NCI-H1105 treated with DMSO at 0.1 percent for 48 hours (cell line): ENCODE measurements at regions not wholly inside any gene's neighbourhood (a gene's known extent, or its start where the extent isn't known, plus 50 kb on each side); places are given as distances from the start of the nearest gene placed in this dataset.
"Not testable (repeated sequence)": the region's sequence is repeated elsewhere in the genome, so short reads cannot be mapped to it uniquely, and the experiment has no call there.

Experiments used
- DNase-seq: peaks from one replicate; lab custom pipeline; 2025; lab: John Stamatoyannopoulos, UW

DNA sequence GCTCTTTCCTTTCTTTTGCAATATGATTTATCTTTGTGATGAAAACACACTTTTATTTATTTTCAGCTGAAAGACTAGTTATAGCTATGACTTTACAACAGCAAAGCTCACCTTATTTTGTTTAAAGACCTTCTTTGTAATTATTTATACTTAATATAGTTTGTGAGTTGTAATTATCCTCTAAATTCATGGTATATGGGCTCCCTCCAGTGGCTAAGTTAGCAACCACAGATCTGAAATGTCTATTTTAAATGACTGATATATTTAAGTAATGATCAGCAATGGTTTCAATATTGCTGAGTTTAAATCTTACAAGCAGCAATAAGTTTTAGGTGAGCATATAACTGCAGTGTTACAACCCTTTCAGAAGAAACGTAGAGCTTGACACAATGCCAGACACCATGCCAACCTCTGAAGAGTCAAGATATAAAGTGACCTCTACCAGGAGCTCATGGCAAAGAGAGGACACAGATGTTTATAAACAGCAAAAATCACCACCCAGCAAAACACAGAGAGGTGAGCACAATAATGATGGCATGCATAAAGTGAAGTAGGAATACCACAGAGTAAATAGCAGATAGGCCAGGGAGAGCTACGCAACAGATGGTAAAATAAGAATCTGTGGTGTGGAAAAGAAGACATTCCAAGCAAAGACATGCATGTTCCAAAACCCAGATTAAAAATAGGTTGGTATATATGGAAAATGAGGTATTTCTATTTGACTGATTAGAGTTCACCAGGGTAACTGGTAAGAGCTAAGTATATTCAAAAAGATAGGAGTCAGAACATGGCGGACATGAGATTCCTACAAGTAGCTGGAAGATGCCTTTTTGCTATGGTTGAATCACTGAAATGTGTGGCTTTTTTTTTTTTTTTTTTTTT lies 143.7 kb upstream of the ZNF385D start:
- DNase-seq: peak; percentile 11

DNA sequence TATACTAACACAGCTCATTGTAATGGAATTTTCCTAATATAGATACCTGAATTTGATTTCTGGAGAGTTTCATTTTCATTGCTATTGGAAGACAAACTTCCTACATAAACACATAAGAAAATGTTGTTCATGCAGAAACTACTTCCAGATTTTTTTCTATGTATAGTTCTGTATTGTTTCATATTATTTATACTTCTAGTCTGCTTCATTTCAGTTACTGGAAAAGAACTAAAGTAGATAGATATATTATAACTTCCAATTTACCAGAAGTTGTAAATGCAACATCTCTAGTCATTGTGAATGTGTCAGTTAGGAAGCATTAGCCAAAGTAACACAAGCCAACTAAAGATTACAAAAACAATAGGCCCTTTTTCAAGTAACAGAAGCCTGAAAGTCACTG lies 147.3 kb upstream of the ZNF385D start:
- DNase-seq: no peak

DNA sequence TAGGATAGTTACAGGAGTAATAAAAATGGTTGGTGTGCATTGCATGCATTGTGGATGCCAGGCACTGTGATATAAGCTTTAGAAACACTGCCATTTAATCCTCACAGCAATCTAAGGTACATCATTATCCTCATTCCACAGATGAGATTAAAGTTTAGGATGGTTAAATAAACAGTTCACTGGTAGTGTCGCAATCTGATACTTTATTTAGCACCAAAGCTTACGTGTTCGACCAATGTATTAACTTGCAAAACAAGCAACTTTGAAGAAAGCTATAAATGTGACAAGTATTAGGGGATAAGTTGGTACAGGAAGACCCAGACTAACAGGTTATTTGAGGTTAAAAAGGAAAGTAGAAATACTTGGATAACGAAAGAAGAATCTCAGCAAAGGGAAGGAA lies 150.5 kb upstream of the ZNF385D start:
- DNase-seq: no peak

DNA sequence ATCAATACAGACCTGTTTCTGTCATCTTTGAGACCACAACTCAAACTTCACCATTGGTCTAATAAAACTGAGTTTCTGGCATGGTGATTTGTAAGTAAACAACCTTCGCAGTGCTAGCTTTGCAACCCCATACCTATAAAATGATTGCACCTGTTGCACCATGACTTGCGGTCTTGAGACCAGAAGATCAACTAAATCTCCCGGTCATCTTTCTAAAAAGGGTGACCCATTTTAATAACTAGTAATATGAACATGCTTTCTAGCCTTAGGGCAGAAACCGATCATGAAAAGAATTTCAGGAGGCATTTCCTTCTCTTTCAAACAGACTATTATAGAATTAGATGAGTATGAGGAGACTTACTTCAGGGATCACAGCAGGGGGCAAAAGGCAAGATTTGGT lies 151.9 kb upstream of the ZNF385D start:
- DNase-seq: no peak

DNA sequence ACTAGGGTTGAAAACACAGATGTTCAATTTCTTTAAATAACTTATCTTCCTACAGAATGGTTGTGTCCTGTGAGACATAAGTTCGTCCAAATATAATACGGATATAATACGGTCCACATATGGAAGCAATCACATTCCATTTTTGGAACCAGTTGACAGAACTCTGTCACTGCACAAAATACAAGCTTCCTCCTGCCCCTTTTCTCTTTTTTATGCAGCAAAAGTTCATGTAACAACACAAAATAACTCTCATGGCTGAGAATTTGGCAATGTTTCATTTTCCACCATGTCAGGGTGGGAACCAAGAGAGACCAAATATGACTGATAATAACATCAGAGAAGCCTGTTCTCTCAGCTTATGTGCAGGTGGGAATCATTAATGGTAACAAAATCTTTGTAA lies 158.1 kb upstream of the ZNF385D start:
- DNase-seq: no peak

DNA sequence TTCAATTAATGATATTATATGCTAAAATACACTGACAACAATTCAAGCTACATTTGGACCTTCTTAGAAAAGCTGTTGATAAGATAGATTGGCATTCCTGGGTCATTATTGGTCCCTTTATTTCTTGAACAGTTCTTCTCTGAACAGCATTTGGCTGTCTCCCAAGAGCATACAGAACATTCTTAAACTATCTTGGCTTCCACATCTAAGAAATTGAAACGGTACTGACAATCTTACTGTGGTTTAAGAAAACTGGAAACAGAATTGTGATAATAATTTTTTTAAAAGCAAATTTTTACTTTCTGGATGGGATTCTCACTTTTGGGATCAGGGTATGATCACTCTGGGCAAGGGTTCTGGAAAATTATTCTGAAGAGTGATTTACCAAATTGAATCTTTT lies 161.7 kb upstream of the ZNF385D start:
- DNase-seq: no peak

DNA sequence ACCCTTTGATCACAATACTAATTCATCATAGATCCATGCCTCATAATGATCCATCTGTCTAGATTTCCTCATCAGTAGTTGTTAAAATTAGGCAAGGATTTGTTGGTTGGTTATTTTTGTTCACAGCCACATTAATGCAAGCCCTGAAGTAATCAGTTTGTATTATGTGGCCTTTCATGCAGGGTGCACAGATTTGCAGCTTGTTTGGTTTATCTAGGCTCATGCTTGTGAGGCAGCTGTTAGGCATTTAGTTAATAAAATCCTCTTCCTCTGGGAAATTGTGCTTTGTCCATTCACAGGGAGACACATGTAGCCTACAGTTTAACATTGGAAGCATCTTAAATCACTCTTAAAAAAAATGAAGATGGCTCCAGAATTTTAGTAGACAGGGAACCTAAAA lies 162.8 kb upstream of the ZNF385D start:
- no peak for DNase-seq

DNA sequence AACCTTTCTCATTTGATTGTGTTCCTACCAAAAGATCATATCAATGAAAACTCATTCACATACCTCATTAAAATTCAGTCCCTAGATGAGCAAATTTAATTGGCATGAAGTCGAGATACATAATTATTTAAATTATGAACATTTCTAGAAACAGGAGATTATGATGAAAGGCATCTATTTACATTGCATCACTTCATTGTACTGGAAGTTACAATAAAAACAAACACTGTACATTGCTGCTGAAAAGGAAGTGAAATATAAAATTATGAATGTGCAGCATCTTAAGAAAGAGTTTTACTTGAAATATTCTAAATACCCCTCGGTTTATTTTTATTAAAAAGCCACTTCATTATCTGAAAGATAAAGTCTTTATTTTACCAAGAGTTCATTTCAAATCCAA lies 163.4 kb upstream of the ZNF385D start:
- no peak for DNase-seq

DNA sequence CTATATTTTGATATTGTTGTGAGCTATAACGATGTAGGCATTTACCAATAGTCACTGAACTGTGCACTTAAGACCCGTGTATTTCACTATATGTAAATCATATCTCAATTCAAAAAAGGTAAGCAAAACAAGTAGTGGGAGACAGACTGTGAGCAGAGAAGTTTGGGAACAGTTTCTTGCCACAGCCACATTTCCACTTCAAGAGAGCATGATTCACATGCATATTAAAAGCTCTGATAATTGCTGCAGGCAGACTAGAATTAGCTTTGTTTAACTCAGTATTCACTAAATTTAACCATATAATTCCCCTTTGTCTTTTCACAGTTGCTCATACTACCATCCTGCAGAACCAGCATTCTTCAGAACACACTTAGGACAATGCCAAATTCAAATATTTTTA lies 168.4 kb upstream of the ZNF385D start:
- DNase-seq: no peak

DNA sequence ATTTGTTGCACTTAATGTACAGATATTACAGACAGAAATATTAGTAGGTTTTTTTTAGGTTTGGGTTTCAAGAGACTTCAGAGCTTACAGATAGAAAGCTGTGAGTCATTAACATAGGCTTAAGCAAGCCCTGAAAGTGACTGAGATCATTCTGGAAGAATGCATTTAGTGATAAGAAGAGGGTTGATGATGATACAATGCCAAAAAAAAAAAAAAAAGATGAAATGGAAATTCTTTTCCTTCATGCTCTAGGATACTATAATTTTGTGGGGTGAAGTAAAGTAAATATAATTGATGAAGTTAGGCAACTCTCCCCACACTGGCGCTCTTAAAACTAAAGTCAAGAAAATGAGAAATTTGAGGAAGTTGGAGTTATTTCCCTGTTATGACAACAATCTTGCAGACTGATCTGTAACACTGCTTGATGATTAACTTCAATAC lies 169.4 kb upstream of the ZNF385D start:
- DNase-seq: no peak

DNA sequence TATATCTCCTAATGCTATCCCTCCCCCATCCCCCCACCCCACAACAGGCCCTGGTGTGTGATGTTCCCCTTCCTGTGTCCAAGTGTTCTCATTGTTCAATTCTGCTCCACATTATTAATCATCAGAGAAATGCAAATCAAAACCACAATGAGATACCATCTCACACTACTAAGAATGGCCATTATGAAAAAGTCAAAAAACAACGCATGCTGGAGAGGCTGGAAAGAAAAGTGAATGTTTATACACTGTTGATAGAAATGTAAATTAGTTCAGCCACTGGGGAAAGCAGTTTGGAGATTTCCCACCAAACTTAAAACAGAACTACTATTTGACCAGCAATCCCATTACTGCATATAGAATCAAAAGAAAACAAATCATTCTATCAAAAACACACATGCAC lies 172.1 kb upstream of the ZNF385D start:
- not testable (repeated sequence) for DNase-seq

DNA sequence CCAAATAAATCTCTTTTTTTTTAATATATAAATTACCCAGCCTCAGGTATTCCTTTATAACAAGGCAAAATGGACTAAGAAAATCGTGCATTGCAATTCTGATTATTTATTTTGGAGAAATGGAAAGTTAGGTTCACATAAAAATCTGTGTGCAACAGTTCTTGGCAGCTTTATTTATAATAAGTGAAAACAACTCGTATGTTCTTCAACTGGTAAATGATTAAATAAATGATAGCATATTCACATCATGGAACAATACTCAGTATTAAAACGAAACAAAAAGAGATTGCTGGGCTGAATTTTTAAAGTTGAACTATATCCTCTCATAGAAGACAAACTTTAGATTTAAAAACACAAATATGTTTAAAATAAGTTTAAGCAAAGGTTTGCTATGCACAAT lies 176.3 kb upstream of the ZNF385D start:
- no peak for DNase-seq

DNA sequence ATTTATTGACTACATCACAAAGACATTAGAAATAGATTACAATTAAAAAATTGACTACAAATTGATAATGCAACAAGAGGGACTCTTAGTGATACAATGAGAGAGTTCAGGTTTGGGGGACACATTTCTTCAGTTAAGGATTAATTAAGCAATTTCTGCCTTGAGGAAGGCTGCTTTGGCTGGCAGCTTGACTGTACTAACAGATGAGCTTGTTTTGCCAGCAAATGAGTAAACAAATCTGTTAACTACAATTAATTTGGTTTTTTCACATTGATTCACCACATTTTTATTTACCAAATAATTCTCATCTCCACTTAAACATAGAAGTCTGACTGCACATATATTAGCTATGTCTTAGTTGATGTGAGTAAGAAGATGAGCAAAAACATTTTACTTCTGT lies 183.6 kb upstream of the ZNF385D start:
- DNase-seq: no peak

DNA sequence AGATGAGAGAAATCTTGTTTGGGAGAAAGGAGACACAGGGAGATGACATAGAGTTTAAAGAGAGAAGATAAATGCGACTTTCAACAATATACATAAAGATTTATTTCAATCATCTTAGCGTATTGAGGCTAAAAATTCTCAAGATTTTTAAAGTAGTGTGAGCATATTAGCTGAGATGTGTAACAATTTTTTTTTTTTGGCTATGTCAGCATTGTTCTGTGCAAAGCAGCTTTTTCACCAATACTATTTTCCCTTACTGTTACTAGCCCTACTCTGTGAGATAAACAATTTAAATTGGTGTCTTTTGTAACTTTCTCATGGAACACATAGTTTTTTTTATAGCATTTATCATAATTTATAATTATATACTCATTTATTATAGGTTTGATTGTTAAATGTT lies 185.2 kb upstream of the ZNF385D start:
- DNase-seq: no peak

DNA sequence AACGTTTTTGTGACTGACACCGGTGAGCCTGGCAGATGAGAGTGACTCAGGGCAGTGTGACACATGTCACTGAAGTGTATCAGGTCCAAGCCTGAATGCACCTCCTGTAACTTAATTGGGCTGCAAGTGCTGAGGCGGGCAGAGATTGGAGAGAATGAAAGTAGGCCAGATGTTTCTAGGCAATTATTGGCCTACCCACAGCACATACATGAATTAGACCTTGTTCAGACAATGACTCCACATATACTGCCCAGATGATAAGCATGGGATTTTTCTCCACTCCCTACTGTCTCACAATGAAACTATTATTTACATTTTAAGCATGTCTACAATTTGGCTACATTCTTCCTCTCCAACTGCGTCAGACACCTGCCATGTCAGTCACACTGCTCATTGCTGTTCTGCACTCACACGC lies 187.3 kb upstream of the ZNF385D start:
- DNase-seq: no peak

DNA sequence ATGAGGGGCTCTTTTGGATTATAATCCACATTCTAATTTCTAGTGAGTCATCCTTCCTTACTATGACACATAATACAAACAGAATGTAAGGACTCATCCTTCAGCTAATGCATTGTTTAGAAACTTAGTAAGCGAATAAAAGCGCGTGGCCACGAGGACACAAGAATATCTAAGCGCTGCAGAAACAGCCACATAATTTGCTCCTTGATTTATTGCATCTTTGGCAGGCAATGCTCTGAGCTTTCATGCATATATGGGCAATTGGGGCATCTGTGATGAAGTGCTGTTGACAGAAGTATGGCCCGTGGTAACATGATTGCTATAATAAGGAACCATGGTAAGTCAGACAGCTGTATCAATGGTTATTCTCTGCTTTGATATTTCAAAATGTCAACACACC lies 191.3 kb upstream of the ZNF385D start:
- peak; percentile 37 for DNase-seq

DNA sequence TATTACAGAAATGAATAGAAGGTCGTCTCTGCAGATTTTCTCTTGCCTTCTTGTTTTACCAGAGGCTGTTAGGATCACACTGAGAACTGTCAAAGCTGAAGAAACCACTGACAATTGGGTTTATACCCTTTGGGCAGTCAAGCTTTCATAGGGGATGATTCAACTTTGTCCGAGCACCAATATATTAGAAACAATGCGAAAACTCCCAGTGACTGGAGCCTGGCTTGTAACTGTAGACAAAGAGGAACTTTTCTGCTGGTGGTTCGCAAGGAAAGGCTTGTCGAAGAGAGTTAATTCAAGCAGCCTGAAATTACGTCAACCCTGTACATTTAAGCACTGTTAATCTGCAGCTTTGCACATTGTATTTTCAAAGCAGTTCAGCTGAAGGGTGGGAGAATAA lies 193.2 kb upstream of the ZNF385D start:
- no peak for DNase-seq

DNA sequence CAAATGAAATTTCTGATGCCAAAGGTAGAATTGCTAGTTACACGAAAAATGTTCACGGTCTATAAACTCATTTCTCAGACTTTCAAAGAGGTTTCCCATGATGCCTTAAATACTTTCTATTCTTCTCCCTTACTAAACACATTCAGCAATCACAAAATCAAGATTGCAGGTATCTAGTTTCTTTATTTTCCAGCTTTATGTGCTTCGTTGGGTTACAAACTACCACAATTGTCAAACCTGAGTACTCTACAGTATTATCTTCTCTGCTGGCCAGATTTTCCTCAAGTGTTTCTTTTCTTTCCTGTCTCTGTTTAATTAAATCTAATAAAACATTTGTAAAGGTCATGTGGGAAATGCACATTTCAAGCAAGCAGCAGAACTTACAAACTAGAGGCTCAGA lies 201.8 kb upstream of the ZNF385D start:
- peak; percentile 11 for DNase-seq

DNA sequence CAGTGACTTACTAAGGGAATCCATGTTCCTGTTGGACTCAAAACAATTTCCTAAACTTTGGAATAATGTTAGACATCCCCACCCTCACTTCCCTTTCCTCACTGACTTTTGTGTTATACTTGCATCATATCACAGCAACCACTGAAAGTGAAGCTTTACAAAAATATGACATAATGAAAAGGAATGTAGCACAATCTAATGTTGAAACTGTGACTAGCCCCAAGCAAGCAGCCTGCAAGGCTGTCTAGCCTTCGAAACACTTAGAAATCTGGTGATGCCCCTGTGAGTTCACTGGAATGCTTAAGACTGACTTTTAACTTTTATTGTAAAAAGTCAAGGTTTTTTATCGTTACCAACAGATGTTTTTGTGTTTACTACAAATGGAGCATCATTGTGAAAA lies 203.7 kb upstream of the ZNF385D start:
- DNase-seq: no peak

DNA sequence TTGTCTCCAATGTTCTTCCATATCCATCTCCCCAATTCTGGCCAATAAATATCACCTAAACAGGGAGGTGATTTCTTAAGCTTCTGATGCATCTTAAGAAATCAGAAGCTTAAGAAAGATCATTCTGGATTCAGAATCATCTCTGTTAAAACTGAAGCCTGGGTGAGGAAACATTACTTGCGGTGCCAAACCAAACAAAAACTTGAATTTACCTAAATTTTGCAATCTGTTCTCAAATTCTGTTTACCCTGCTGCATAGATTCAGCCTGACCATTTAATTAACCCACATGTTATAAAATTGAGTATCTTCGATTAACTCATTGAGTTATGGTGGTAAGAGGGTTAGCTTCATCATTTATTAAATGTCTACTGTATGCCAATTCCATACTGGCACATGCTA lies 204.4 kb upstream of the ZNF385D start:
- DNase-seq: no peak

DNA sequence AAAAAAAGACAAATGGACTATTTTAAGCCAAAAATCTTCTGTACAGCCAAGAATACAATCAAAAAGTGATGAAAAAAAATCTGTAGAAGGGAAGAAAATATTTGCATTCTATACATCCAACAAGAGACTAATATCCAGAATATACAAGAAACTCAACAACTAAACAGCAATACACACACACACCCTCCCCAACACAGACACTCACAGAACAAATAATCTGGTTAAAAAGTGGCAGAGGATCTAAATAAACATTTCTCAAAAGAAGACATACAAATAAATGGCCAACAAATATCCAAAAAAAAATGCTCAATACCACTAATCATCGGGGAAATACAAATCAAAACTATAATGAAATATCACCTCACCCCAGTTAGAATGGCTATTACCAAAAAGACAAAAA lies 209.0 kb upstream of the ZNF385D start:
- DNase-seq: no peak

DNA sequence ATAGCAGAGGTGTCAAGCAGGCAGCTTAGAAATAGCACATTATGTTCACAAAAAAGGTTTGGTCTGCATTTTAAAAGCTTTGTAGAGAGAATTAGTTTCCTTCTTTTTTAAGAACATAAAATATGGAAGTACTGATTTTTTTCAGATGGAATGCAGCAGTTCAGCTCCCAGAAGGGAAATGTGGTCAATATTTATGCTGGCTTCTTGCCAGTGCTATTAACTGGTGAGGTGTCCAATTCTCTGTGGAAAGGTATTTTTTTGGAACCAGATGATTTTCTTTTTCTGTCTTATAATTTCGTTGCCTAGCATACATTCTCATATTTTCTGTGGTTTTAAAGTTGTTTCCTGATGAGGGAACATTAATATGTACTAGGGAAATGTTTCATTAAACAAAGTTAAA lies 211.4 kb upstream of the ZNF385D start:
- DNase-seq: no peak

DNA sequence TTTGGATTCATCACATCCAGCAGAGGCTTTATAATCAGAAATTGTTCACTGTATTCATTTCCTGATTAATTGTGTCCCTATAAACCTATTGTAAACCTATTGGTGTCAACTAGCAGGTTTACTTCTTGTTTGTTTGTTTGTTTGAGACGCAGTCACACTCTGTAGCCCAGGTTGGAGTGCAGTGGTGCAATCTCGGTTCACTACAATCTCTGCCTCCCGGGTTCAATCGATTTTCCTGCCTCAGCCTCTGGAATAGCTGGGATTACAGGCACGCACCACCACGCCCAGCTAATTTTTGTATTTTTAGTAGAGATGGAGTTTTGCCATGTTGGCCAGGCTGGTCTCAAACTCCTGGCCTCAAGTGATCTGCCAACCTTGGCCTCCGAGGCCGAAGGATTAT lies 215.4 kb upstream of the ZNF385D start:
- DNase-seq: not testable (repeated sequence)

DNA sequence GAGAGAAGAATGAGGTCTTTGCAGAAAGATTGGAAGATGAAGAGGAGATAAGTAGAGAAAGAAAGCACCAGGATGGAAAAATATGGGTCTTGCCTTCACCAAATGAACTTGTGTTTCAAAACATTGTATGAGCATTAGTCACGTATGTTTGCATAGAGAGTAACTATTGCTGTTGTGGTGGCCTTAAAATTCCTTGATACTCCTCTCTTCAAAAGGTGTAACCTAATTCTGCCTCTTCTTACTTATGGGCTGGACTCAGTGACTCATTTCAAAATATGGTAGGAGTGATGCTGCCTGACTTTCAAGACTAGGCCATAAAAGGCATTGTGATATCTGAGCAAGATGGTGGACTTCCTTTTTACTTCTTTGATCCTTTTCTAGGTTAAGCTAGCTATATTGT lies 228.7 kb upstream of the ZNF385D start:
- DNase-seq: no peak
